ENCODE measurements at regions not wholly inside any gene's neighbourhood (a gene's known extent, or its start where the extent isn't known, plus 50 kb on each side); places are given as distances from the start of the nearest gene placed in this dataset.

- H3K4me1 ChIP-seq (ENCODE audit: control extremely low read depth in 1 of 4, control insufficient read depth in 4 of 4, insufficient read depth in 4 of 4, low read length in 3 of 4) = no peaks in the 10 kb centered on the region
- CTCF ChIA-PET = no interaction called here
- no peaks in the 10 kb centered on the region for H3K9me3 ChIP-seq (ENCODE audit: control extremely low read depth in 1 of 5, control insufficient read depth in 4 of 5, insufficient read depth in 2 of 5, low read depth in 1 of 5, low read length in 4 of 5)
- no peaks in the 10 kb centered on the region for H3K27me3 ChIP-seq (replicated peaks in 2 of 5; ENCODE audit: control insufficient read depth in 4 of 5, insufficient read depth in 5 of 5, low read length in 4 of 5)
- H3K4me3 ChIP-seq (ENCODE audit: control insufficient read depth in 1 of 7, extremely low read depth in 1 of 7, insufficient read depth in 4 of 7, low read depth in 2 of 7, low read length in 6 of 7) = no peak overlapping the region
- no peaks in the 10 kb centered on the region for H3K36me3 ChIP-seq (ENCODE audit: control insufficient read depth in 4 of 4, insufficient read depth in 4 of 4, low read length in 3 of 4)
- WGBS (ENCODE audit: insufficient coverage) = 100% methylated on average over 5 of the region's 6 CpGs
- no peak overlapping the region for H3K27ac ChIP-seq (ENCODE audit: insufficient read depth in 1 of 2, low read depth in 1 of 2, low read length in 2 of 2, poor library complexity in 1 of 2, severe bottlenecking in 2 of 2)
- POLR2A ChIA-PET = no interaction called here
- DNase-seq = no peak
These were observed 1324.6 kb downstream of the NSUN3 start for GRCh38 chr3:95387242-95388021.

- no peak overlapping the region for H3K4me3 ChIP-seq (ENCODE audit: control insufficient read depth in 1 of 7, extremely low read depth in 1 of 7, insufficient read depth in 4 of 7, low read depth in 2 of 7, low read length in 6 of 7)
- no peaks in the 10 kb centered on the region for H3K36me3 ChIP-seq (ENCODE audit: control insufficient read depth in 4 of 4, insufficient read depth in 4 of 4, low read length in 3 of 4)
- H3K4me1 ChIP-seq (ENCODE audit: control extremely low read depth in 1 of 4, control insufficient read depth in 4 of 4, insufficient read depth in 4 of 4, low read length in 3 of 4) = no peaks in the 10 kb centered on the region
- no peaks in the 10 kb centered on the region for H3K9me3 ChIP-seq (ENCODE audit: control extremely low read depth in 1 of 5, control insufficient read depth in 4 of 5, insufficient read depth in 2 of 5, low read depth in 1 of 5, low read length in 4 of 5)
- no peak for DNase-seq
- H3K27me3 ChIP-seq (replicated peaks in 2 of 5; ENCODE audit: control insufficient read depth in 4 of 5, insufficient read depth in 5 of 5, low read length in 4 of 5) = no peaks in the 10 kb centered on the region
- WGBS (ENCODE audit: insufficient coverage) = no CpG with 5 or more reads among the region's 3 CpGs
- H3K27ac ChIP-seq (ENCODE audit: insufficient read depth in 1 of 2, low read depth in 1 of 2, low read length in 2 of 2, poor library complexity in 1 of 2, severe bottlenecking in 2 of 2) = no peak overlapping the region
- ChIA-PET POLR2A (no interaction called here), CTCF (no interaction called here)
These were observed 1327.0 kb downstream of the NSUN3 start for GRCh38 chr3:95389725-95390313.

GRCh38 chr3:95394286-95394685, 1331.4 kb downstream of the NSUN3 start:
- no peaks in the 10 kb centered on the region for H3K27me3 ChIP-seq (replicated peaks in 2 of 5; ENCODE audit: control insufficient read depth in 4 of 5, insufficient read depth in 5 of 5, low read length in 4 of 5)
- H3K9me3 ChIP-seq (ENCODE audit: control extremely low read depth in 1 of 5, control insufficient read depth in 4 of 5, insufficient read depth in 2 of 5, low read depth in 1 of 5, low read length in 4 of 5) = no peaks in the 10 kb centered on the region
- CTCF ChIA-PET = no interaction called here
- H3K36me3 ChIP-seq (ENCODE audit: control insufficient read depth in 4 of 4, insufficient read depth in 4 of 4, low read length in 3 of 4) = no peaks in the 10 kb centered on the region
- H3K4me1 ChIP-seq (ENCODE audit: control extremely low read depth in 1 of 4, control insufficient read depth in 4 of 4, insufficient read depth in 4 of 4, low read length in 3 of 4) = no peaks in the 10 kb centered on the region
- POLR2A ChIA-PET = no interaction called here
- H3K27ac ChIP-seq (ENCODE audit: insufficient read depth in 1 of 2, low read depth in 1 of 2, low read length in 2 of 2, poor library complexity in 1 of 2, severe bottlenecking in 2 of 2) = no peak overlapping the region
- 100% methylated on average over 1 of the region's 2 CpGs for WGBS (ENCODE audit: insufficient coverage)
- DNase-seq = no peak
- H3K4me3 ChIP-seq (ENCODE audit: control insufficient read depth in 1 of 7, extremely low read depth in 1 of 7, insufficient read depth in 4 of 7, low read depth in 2 of 7, low read length in 6 of 7) = no peak overlapping the region

- no peak overlapping the region for H3K4me3 ChIP-seq (ENCODE audit: control insufficient read depth in 1 of 7, extremely low read depth in 1 of 7, insufficient read depth in 4 of 7, low read depth in 2 of 7, low read length in 6 of 7)
- no peaks in the 10 kb centered on the region for H3K27me3 ChIP-seq (replicated peaks in 2 of 5; ENCODE audit: control insufficient read depth in 4 of 5, insufficient read depth in 5 of 5, low read length in 4 of 5)
- H3K27ac ChIP-seq (ENCODE audit: insufficient read depth in 1 of 2, low read depth in 1 of 2, low read length in 2 of 2, poor library complexity in 1 of 2, severe bottlenecking in 2 of 2) = no peak overlapping the region
- no peak for DNase-seq
- POLR2A ChIA-PET = no interaction called here
- WGBS (ENCODE audit: insufficient coverage) = 96% methylated on average over 2 of the region's 3 CpGs
- no peaks in the 10 kb centered on the region for H3K36me3 ChIP-seq (ENCODE audit: control insufficient read depth in 4 of 4, insufficient read depth in 4 of 4, low read length in 3 of 4)
- H3K9me3 ChIP-seq (ENCODE audit: control extremely low read depth in 1 of 5, control insufficient read depth in 4 of 5, insufficient read depth in 2 of 5, low read depth in 1 of 5, low read length in 4 of 5) = no peaks in the 10 kb centered on the region
- H3K4me1 ChIP-seq (ENCODE audit: control extremely low read depth in 1 of 4, control insufficient read depth in 4 of 4, insufficient read depth in 4 of 4, low read length in 3 of 4) = no peaks in the 10 kb centered on the region
- CTCF ChIA-PET = no interaction called here
These were observed 1336.7 kb downstream of the NSUN3 start for GRCh38 chr3:95399585-95399984.

- no CpG with 5 or more reads among the region's 2 CpGs for WGBS (ENCODE audit: insufficient coverage)
- DNase-seq = no peak
- POLR2A ChIA-PET = no interaction called here
- Histone ChIP-seq H3K36me3 (ENCODE audit: control insufficient read depth in 4 of 4, insufficient read depth in 4 of 4, low read length in 3 of 4) (no peaks in the 10 kb centered on the region), H3K4me1 (ENCODE audit: control extremely low read depth in 1 of 4, control insufficient read depth in 4 of 4, insufficient read depth in 4 of 4, low read length in 3 of 4) (no peaks in the 10 kb centered on the region), H3K27me3 (replicated peaks in 2 of 5; ENCODE audit: control insufficient read depth in 4 of 5, insufficient read depth in 5 of 5, low read length in 4 of 5) (no peaks in the 10 kb centered on the region), H3K4me3 (ENCODE audit: control insufficient read depth in 1 of 7, extremely low read depth in 1 of 7, insufficient read depth in 4 of 7, low read depth in 2 of 7, low read length in 6 of 7) (no peak overlapping the region), H3K9me3 (ENCODE audit: control extremely low read depth in 1 of 5, control insufficient read depth in 4 of 5, insufficient read depth in 2 of 5, low read depth in 1 of 5, low read length in 4 of 5) (no peaks in the 10 kb centered on the region), H3K27ac (ENCODE audit: insufficient read depth in 1 of 2, low read depth in 1 of 2, low read length in 2 of 2, poor library complexity in 1 of 2, severe bottlenecking in 2 of 2) (no peak overlapping the region)
- CTCF ChIA-PET = no interaction called here
These were observed 1338.8 kb downstream of the NSUN3 start for GRCh38 chr3:95401693-95402092.

GRCh38 chr3:95407709-95408463, 1345.0 kb downstream of the NSUN3 start:
- POLR2A ChIA-PET = interaction anchor here (0.6 kb wide), 1 partner anchor 10 kb away, joined by 3 read pairs; no protein-coding TSS in a partner anchor
- Histone ChIP-seq H3K36me3 (ENCODE audit: control insufficient read depth in 4 of 4, insufficient read depth in 4 of 4, low read length in 3 of 4) (no peaks in the 10 kb centered on the region), H3K9me3 (ENCODE audit: control extremely low read depth in 1 of 5, control insufficient read depth in 4 of 5, insufficient read depth in 2 of 5, low read depth in 1 of 5, low read length in 4 of 5) (no peaks in the 10 kb centered on the region), H3K4me1 (ENCODE audit: control extremely low read depth in 1 of 4, control insufficient read depth in 4 of 4, insufficient read depth in 4 of 4, low read length in 3 of 4) (no peaks in the 10 kb centered on the region), H3K27ac (ENCODE audit: insufficient read depth in 1 of 2, low read depth in 1 of 2, low read length in 2 of 2, poor library complexity in 1 of 2, severe bottlenecking in 2 of 2) (no peak overlapping the region), H3K4me3 (ENCODE audit: control insufficient read depth in 1 of 7, extremely low read depth in 1 of 7, insufficient read depth in 4 of 7, low read depth in 2 of 7, low read length in 6 of 7) (no peak overlapping the region), H3K27me3 (replicated peaks in 2 of 5; ENCODE audit: control insufficient read depth in 4 of 5, insufficient read depth in 5 of 5, low read length in 4 of 5) (no peaks in the 10 kb centered on the region)
- CTCF ChIA-PET = no interaction called here
- no CpG with 5 or more reads among the region's 4 CpGs for WGBS (ENCODE audit: insufficient coverage)
- no peak for DNase-seq

GRCh38 chr3:95408464-95408862, 1345.6 kb downstream of the NSUN3 start:
- Histone ChIP-seq H3K27me3 (replicated peaks in 2 of 5; ENCODE audit: control insufficient read depth in 4 of 5, insufficient read depth in 5 of 5, low read length in 4 of 5) (no peaks in the 10 kb centered on the region), H3K4me1 (ENCODE audit: control extremely low read depth in 1 of 4, control insufficient read depth in 4 of 4, insufficient read depth in 4 of 4, low read length in 3 of 4) (no peaks in the 10 kb centered on the region), H3K27ac (ENCODE audit: insufficient read depth in 1 of 2, low read depth in 1 of 2, low read length in 2 of 2, poor library complexity in 1 of 2, severe bottlenecking in 2 of 2) (no peak overlapping the region), H3K36me3 (ENCODE audit: control insufficient read depth in 4 of 4, insufficient read depth in 4 of 4, low read length in 3 of 4) (no peaks in the 10 kb centered on the region), H3K4me3 (ENCODE audit: control insufficient read depth in 1 of 7, extremely low read depth in 1 of 7, insufficient read depth in 4 of 7, low read depth in 2 of 7, low read length in 6 of 7) (no peak overlapping the region), H3K9me3 (ENCODE audit: control extremely low read depth in 1 of 5, control insufficient read depth in 4 of 5, insufficient read depth in 2 of 5, low read depth in 1 of 5, low read length in 4 of 5) (peaks cover 0 to 4% (median 0%) of the 10 kb centered on the region in 5 experiments)
- ChIA-PET POLR2A (no interaction called here), CTCF (no interaction called here)
- DNase-seq = no peak
- WGBS (ENCODE audit: insufficient coverage) = 88% methylated on average over 1 of the region's 3 CpGs
